ENCODE measurements at regions not wholly inside any gene's neighbourhood (a gene's known extent, or its start where the extent isn't known, plus 50 kb on each side); places are given as distances from the start of the nearest gene placed in this dataset.
A peak's percentile ranks its signal among the peaks of the same experiment; 100 is the strongest.

DNA sequence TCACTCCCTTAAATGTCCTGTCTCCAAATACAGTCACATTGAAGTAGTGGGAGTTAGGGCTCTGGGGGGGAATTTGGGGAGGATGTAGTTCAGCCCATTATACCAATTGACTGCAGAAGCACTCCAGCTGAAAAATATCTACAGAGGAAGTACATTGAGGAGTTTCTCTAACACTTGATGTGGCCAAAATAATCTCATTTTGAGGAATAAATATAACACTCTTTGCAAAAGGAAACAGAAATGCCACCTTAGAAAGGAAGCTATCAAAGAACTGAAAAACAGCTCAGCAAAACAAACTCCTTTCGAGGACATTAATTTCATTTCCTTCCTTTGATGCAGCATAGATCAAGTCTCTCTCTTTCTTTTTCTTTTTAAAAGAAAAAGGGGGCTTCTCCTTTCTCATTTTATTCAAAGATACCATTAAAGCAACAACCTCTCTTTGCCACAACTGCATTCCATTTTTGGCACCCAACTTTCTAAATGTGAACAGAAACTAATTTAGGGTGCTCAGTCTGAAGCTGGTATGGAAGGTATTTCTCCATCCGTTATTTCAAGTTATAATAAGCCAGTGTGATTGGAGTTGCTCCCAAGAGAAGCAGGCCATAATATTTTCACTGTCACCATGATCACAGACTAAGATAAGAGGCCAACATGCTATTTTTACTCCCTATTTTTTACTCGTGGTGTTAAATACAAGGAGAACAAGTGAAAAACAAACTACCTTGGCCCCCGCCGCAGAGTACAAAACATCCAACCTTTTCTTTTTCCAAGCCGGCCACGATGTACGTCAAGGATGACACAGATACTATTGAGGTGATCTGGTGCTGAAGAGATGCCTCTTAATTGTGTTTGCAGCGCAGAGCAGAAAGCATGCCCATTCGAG, 230.4 kb upstream of the GATB start:
- H3K4me3 ChIP-seq, result no peak overlapping the region
- TF ChIP-seq, protein P1, sequence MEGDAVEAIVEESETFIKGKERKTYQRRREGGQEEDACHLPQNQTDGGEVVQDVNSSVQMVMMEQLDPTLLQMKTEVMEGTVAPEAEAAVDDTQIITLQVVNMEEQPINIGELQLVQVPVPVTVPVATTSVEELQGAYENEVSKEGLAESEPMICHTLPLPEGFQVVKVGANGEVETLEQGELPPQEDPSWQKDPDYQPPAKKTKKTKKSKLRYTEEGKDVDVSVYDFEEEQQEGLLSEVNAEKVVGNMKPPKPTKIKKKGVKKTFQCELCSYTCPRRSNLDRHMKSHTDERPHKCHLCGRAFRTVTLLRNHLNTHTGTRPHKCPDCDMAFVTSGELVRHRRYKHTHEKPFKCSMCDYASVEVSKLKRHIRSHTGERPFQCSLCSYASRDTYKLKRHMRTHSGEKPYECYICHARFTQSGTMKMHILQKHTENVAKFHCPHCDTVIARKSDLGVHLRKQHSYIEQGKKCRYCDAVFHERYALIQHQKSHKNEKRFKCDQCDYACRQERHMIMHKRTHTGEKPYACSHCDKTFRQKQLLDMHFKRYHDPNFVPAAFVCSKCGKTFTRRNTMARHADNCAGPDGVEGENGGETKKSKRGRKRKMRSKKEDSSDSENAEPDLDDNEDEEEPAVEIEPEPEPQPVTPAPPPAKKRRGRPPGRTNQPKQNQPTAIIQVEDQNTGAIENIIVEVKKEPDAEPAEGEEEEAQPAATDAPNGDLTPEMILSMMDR (IDR thresholded peaks at IDR 0.05), result no peak
- H3K9me3 ChIP-seq, result no peaks in the 10 kb centered on the region
- peak overlapping the region; percentile 50 to 68 for H3K27ac ChIP-seq
- DNase-seq (ENCODE audit: low spot score), result no peak
- H3K4me1 ChIP-seq, result peaks cover 0 to 20% of the 10 kb centered on the region in 2 donors
- H3K27me3 ChIP-seq, result no peaks in the 10 kb centered on the region
- H3K36me3 ChIP-seq, result no peaks in the 10 kb centered on the region

DNA sequence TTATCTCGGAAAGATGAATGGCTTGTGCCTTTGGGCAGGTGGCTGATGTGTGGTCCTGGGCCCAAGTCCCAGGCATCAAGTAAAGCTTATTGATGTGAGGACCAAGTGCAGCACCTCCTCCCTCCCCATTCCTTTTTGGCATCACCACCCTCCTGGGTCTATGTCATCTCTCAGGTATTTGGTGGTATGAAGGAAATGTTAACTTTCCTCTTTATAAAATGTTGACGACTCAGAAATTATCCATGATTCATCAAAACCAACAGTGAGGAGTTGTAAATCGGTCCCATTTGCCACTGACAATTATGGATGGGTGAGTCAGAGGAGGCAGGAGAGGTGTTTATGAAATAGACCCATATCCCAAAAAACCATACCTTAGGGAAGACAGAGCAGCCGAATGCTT, 229.4 kb upstream of the GATB start:
- Histone ChIP-seq H3K27ac (peak overlapping the region in 1 of 2 donors; percentile 24), H3K4me1 (peaks cover 0 to 20% of the 10 kb centered on the region in 2 donors), H3K36me3 (no peaks in the 10 kb centered on the region), H3K9me3 (no peaks in the 10 kb centered on the region), H3K4me3 (no peak overlapping the region), H3K27me3 (no peaks in the 10 kb centered on the region)
- TF ChIP-seq, protein P1 (IDR thresholded peaks at IDR 0.05), result no peak
- DNase-seq (ENCODE audit: low spot score), result no peak

DNA sequence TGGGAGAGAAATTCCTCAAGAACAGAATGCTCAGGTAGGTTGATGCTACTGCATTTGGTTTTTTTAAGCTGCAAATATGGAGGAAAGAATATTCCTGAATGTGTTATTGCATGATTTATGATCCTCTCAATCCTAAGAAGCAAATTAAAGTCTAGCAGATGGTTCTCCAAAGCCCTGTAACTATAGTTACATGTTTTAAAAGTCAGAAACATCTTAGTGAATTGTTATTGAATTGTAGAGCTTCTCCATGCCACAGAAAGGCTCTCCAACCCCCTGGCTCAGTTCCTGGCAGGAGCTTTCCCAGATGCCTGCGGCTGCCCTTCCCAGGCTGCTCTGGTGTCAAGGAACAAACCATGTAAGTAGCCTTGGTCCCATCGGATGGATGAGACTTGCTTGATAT, 227.8 kb upstream of the GATB start:
- Histone ChIP-seq H3K27me3 (no peaks in the 10 kb centered on the region), H3K9me3 (no peaks in the 10 kb centered on the region), H3K36me3 (no peaks in the 10 kb centered on the region), H3K4me1 (peaks cover 0 to 20% of the 10 kb centered on the region in 2 donors), H3K4me3 (no peak overlapping the region), H3K27ac (no peak overlapping the region)
- TF ChIP-seq, protein P1 (IDR thresholded peaks at IDR 0.05), result no peak
- no peak for DNase-seq (ENCODE audit: low spot score)

DNA sequence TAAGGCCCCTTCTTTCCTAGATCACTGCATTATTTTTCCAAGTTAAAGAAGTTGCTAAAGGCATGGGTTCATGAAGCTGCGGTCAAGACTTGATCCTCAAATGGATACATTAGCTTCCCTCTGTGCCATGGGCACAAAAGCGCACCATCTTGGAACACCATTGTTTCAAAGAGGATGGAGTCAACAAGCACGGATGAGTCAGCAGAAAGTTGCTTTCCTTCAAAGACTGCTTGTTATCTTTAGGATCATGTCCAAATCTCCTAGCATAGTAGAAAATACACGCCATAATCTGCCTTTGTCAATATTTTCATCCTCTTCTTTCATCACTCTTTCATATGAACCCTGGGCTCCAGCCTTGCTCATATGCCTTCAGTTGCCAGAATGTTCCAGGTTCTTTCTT, 226.8 kb upstream of the GATB start:
- peaks cover 0 to 15% of the 10 kb centered on the region in 2 donors for H3K4me1 ChIP-seq
- H3K27me3 ChIP-seq, result no peaks in the 10 kb centered on the region
- no peaks in the 10 kb centered on the region for H3K36me3 ChIP-seq
- H3K9me3 ChIP-seq, result no peaks in the 10 kb centered on the region
- no peak for DNase-seq (ENCODE audit: low spot score)
- TF ChIP-seq, protein P1 (IDR thresholded peaks at IDR 0.05), result no peak
- no peak overlapping the region for H3K27ac ChIP-seq
- H3K4me3 ChIP-seq, result no peak overlapping the region

DNA sequence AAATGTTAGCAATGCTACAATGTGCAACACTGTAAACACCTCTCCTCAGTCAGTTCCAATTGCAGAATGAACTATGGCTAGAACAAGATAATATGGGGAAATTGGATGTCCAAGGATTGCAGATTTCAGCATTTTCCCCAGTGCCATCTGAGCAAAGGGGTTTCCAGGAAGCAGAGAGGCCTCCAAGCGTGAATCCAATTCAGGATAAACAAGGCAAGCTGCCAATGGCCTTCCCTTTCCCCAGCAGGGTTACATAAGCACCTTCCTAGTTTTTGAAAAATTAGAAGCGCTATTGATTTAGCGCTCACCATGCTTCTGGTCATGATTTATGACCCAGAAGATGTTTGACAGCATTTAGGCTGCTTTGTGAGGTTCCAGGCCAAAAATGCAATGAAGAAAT, 223.0 kb upstream of the GATB start:
- H3K36me3 ChIP-seq, result no peaks in the 10 kb centered on the region
- no peak for DNase-seq (ENCODE audit: low spot score)
- H3K4me3 ChIP-seq, result no peak overlapping the region
- no peaks in the 10 kb centered on the region for H3K27me3 ChIP-seq
- H3K27ac ChIP-seq, result no peak overlapping the region
- TF ChIP-seq, protein P1 (IDR thresholded peaks at IDR 0.05), result no peak
- H3K4me1 ChIP-seq, result no peaks in the 10 kb centered on the region
- no peaks in the 10 kb centered on the region for H3K9me3 ChIP-seq
